GM10266 (cell line): ENCODE measurements at regions not wholly inside any gene's neighbourhood (a gene's known extent, or its start where the extent isn't known, plus 50 kb on each side); places are given as distances from the start of the nearest gene placed in this dataset.

Experiments used
- DNase-seq: peaks from one replicate; pipeline ENCODE4 v3.0.0; 2012; ENCODE audit errors: extremely low spot score
- CTCF ChIP-seq: IDR thresholded peaks from 2 replicates; pipeline ENCODE4 v1.5.1; 2012; ENCODE audit warnings: mild to moderate bottlenecking, low read depth; ENCODE audit not compliant: control insufficient read depth, insufficient read depth; ENCODE audit errors: missing control alignments

- no peak for DNase-seq
- TF ChIP-seq CTCF: no peak
Observed at GRCh38 chr2:133952420-133952819, 301.5 kb upstream of the MGAT5 start.

GRCh38 chr2:133952896-133953295 is 301.0 kb upstream of the MGAT5 start:
- TF ChIP-seq CTCF: no peak
- DNase-seq: no peak

- no peak for DNase-seq
- TF ChIP-seq CTCF: no peak
Observed at GRCh38 chr2:133953524-133953923, 300.3 kb upstream of the MGAT5 start.

GRCh38 chr2:133954636-133955035 is 299.2 kb upstream of the MGAT5 start:
- no peak for TF ChIP-seq CTCF
- DNase-seq: no peak

- no peak for DNase-seq
- peak; percentile 22 for TF ChIP-seq CTCF
Observed at GRCh38 chr2:133955169-133955568, 298.7 kb upstream of the MGAT5 start.

- no peak for DNase-seq
- TF ChIP-seq CTCF: no peak
Observed at GRCh38 chr2:133956434-133956935, 297.4 kb upstream of the MGAT5 start.

- no peak for DNase-seq
- TF ChIP-seq CTCF: no peak
Observed at GRCh38 chr2:133957724-133958480, 296.0 kb upstream of the MGAT5 start.
